ENCODE measurements at regions not wholly inside any gene's neighbourhood (a gene's known extent, or its start where the extent isn't known, plus 50 kb on each side); places are given as distances from the start of the nearest gene placed in this dataset.

- DNase-seq (ENCODE audit: low spot score in 2 of 2) (no peak), FAIRE-seq (no peak)
Observed at GRCh38 chr12:69091442-69092017, 147.8 kb upstream of the CPSF6 start.

DNA sequence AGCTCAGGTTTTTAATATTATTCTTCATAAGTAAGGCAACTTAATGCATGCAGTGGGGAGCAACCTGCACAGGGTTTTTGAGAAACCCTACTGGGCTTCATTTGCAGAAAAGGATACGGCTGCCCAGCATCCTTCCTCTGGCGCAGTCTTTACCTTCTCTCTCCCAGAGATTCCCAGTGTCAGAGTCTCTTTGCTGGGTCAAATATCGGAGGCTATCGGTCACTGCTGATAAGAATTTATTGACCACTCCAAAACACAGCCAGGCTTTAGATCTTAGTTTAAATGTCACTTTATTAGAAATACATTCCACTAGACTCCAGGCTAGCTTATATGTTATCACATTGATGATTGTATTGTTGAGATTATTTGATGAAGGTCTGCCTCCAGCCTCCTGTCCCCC lies 147.2 kb upstream of the CPSF6 start:
- FAIRE-seq (no peak), DNase-seq (ENCODE audit: low spot score in 2 of 2) (no peak)

- DNase-seq (ENCODE audit: low spot score in 2 of 2) (no peak), FAIRE-seq (no peak)
Observed at GRCh38 chr12:69094606-69095216, 144.7 kb upstream of the CPSF6 start.

DNA sequence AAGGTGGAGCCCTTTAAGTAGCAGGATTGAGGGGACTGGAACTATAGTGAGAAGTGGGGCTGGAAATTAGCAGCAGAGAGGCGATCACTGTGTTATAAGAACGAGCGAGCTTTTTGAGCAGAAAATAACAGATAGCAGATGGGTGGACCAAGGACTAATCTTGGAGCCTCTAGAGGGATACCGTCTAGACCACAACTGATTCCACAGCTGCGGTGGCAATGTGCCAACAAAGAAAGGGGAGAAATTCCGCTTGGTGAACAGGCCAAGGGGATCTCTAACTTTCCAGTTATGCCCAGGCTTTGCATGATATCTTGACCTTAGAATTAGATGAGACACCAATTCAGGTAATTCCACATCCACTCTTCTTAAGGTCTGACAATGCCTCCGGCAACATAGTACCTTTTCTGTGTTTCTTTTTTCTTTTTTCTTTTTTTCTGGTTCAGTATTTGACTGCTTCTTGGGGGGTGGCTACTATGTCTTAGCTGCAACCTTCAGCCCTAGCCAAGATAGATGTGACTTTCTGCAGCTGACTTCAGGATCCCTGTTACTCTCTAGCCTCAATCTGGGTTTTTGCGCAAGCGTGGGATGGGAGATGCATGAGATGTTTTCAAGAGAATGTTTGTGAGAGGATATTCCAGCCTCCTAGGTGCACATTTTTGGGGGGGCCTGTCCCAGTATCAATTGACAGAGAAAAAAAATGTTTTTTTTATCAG lies 143.4 kb upstream of the CPSF6 start:
- no peak for FAIRE-seq
- no peak for DNase-seq (ENCODE audit: low spot score in 2 of 2)

DNA sequence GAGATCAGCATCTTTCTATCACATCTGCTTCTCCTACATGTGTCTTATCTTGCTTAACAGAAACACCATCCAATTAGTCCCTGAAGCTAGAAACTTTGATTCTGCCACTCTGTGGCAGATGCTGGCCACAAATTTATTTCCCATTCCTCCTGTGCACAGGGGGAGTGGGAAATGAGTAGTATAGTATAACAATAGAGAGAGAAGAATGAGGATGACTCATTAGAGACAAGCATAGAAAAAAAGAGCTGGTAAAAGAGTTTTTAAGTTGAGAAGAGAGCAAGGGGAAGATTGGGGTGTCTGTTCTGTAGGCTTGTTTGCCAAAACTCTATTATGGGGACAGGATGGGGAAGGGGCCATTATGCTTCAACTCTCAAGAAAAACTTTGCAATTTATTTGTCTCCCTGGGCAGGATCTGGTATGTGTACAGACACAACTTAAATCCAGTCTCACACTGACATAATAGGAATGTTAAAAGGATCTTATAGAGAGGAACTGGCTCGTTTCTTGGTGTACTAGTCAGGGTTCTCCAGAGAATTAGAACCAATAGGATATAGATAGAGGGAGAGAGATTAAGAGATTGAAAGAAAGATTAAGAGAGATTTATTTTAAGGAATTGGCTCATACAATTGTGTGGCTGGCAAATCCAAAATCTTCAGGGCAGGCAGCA lies 142.6 kb upstream of the CPSF6 start:
- FAIRE-seq: no peak
- DNase-seq (ENCODE audit: low spot score in 2 of 2): no peak

GRCh38 chr12:69097619-69098368 lies 141.6 kb upstream of the CPSF6 start:
- FAIRE-seq (no peak), DNase-seq (ENCODE audit: low spot score in 2 of 2) (no peak)

DNA sequence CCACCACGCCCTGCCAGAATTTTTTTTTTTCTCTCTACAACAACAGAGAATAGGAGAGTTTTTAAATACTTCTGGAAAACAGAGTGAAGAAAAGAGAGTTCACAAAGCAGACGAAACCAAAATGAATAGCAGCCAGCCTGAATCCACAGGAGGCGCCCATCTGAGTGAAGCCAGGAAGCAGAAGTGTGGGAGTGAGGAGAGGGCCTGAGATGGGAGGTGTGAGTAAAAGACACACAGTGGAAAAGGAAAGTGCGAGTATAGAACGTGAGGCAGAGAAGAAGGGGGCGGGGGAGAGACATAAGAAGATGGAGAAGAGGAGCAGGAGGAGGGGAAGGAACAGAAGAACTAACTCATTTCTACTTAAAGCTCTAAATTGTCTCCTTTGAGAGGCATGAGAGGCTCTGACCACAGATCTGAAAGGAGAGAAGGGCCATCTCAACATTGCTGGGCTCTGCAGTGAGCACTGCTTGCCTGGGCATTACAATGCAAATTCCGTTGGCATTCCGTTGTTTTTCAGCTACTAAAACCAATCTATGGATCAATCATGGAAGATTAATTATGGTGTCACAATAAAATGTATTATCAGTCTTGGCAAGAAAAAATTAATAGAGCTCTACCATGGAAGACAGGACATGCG lies 140.1 kb upstream of the CPSF6 start:
- no peak for DNase-seq (ENCODE audit: low spot score in 2 of 2)
- no peak for FAIRE-seq

DNA sequence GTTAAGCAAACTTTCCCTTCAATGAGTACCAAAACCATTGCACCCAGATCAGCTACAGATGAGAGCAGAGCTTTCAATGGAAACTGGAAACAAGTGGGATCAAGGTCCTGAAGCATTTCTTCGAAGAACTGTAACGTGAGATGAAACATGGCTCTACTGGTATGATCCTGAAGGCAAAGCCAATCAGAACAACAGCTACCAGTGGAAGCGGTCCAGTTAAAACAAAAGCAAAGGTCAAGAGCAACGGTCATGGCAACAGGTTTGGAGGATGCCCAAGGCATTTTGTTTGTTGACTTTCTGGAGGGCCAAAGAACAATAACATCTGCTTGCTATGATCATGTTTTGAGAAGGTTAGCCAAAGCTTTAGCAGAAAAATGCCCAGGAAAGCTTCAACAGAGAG lies 137.9 kb upstream of the CPSF6 start:
- DNase-seq (ENCODE audit: low spot score in 2 of 2) (no peak), FAIRE-seq (no peak)

DNA sequence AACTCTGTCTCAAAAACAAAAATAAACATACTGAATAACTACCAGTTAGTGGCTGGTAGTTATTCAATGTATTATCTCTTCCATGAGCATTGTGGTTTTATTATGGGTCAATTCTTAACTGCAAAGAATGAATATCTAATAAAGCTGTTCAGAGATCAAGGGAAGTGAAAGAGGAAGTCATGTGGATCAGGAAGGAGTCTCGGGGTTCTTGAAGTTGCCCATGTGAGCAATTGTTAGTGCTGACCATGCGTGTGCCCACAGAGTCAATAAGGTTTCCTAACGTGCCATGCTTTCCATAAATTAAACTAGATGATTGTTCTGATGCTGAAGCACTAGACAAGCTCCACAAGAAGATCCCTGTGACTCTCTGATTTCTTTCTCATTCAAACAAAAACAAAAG lies 136.5 kb upstream of the CPSF6 start:
- DNase-seq (ENCODE audit: low spot score in 2 of 2): no peak
- no peak for FAIRE-seq

GRCh38 chr12:69105101-69105962 lies 134.0 kb upstream of the CPSF6 start:
- DNase-seq (ENCODE audit: low spot score in 2 of 2) (no peak), FAIRE-seq (no peak)

DNA sequence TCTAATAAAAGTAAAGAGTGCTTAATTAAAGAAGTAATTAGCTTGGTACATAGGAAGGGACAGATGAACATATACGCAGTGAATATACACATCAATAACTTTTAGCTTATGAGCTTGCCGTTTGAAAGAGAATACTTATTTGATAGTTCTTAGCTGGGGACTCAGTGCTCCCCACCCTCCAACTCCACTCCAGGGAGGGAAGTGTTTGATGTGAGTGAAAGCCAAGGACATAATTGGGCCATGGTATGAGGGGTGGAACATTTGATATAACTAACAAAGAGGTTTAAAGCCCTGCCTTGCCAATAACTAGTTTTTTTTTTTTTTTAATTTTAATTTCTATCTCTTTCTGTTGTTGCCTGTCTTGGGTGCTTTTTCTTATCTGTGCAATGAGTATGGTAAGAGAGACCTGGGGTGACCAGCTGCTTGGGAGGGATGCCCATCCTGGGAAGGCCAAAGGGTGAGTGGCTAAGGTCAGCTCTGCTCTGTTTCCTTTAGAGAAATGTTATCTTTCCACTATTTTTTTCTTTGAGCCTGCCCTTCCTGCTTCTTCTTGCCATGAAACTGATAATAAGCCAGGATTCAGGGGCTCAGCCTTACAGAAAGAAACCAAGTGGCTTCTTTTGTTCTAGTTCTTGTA lies 132.8 kb upstream of the CPSF6 start:
- no peak for DNase-seq (ENCODE audit: low spot score in 2 of 2)
- FAIRE-seq: no peak

- FAIRE-seq (no peak), DNase-seq (ENCODE audit: low spot score in 2 of 2) (no peak)
Observed at GRCh38 chr12:69107541-69107940, 131.8 kb upstream of the CPSF6 start.

DNA sequence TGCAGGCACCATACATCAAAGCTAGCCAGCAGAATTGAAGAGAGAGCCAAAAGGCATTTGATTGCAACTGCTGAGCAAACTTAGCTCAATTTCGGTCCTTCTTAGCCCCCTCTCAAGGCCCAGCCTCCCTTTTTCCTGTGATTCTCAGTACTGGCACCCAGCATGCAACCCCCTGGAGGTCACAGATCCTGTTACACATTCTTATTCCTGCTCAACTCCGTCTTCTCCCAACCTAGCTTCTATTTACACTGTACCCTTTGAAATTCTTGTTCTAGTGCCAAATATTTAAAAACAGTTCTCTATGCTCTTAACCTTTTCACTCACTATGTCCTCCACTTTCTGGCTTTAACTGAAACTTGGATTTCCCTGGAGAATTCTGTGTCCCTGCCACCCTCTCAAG lies 131.3 kb upstream of the CPSF6 start:
- FAIRE-seq: no peak
- DNase-seq (ENCODE audit: low spot score in 2 of 2): no peak

- FAIRE-seq (no peak), DNase-seq (ENCODE audit: low spot score in 2 of 2) (no peak)
Observed at GRCh38 chr12:69112616-69113015, 126.8 kb upstream of the CPSF6 start.

DNA sequence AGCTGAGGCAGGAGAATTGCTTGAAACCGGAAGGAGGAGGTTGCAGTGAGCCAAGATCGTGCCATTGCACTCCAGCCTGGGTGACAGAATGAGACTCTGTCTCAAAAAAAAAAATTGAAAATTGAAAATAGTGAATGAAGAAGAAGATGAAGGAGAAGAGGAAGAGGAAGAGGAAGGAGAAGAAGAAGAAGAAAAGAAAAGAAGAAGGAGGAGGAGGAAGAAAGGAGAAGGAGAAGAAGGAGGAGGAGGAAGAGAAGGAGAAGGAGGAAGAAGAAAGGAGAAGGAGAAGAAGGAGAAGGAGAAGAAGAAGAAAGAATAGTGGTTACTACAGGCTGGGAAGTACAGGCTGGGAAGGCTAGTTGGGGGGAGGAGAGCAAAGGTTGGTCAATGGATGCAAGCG lies 124.3 kb upstream of the CPSF6 start:
- DNase-seq (ENCODE audit: low spot score in 2 of 2): no peak
- no peak for FAIRE-seq

- no peak for FAIRE-seq
- no peak for DNase-seq (ENCODE audit: low spot score in 2 of 2)
Observed at GRCh38 chr12:69115951-69116350, 123.4 kb upstream of the CPSF6 start.

- FAIRE-seq (no peak), DNase-seq (ENCODE audit: low spot score in 2 of 2) (no peak)
Observed at GRCh38 chr12:69117566-69118266, 121.7 kb upstream of the CPSF6 start.

DNA sequence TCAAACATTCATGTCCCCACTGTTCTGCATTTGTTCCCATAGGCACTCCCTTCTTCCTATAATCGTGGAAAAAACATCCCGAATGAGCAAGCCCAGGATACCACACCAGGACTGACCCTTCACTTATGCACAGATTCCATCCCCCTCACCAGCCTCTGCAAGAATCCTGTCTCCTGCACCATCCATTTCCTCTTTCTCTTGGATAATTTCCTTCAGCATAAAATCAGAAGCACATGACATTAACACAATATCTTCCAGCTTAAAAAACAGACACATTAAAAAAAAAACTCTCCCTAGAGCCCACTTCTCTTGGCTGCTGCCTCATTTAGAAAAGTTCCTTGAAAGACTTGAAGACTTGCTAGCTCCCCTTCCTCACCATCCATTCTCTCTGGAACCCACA lies 120.9 kb upstream of the CPSF6 start:
- FAIRE-seq (no peak), DNase-seq (ENCODE audit: low spot score in 2 of 2) (no peak)
